ENCODE measurements at regions not wholly inside any gene's neighbourhood (a gene's known extent, or its start where the extent isn't known, plus 50 kb on each side); places are given as distances from the start of the nearest gene placed in this dataset.

DNA sequence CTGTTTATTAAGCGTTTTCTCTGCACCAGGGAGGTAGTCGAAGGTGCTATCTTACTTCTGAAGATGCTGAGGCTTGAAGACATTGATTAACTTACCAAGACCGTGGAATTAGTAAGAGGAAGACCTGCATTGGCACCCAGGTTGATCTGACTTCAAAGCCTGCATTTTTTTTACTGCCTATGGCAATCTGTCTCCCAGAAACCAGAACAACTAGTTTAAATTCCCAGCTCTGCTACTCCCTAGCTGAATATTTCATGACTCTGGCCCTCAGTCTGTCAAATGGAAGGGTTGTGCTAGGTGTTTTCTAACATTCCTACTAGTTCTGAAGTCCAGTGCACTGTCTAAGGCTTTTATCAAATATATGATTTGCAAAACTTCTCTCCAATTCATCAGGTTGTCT, 52.0 kb upstream of the GRAMD1B start:
- no peak for DNase-seq (ENCODE audit: low spot score)

DNA sequence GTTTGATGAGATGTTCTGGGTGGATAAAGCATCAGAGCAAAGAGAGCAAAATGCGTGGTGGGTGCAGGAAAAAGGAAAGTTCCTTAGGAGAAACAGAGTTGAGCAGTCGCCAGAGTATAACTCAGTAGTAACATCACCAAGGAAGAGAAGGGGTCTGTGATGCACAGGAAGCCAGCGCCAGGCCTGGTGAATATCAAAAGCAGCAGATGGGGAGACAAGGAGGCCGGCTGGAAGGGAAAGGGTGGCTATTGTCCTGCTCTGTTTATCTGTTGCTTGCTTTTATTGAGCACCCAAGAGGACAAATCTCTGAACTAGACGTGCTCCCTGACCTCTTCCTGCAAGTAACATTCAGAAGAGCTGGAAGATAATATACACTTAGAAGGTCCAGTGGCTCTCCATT, 52.7 kb upstream of the GRAMD1B start:
- DNase-seq (ENCODE audit: low spot score), result no peak

DNA sequence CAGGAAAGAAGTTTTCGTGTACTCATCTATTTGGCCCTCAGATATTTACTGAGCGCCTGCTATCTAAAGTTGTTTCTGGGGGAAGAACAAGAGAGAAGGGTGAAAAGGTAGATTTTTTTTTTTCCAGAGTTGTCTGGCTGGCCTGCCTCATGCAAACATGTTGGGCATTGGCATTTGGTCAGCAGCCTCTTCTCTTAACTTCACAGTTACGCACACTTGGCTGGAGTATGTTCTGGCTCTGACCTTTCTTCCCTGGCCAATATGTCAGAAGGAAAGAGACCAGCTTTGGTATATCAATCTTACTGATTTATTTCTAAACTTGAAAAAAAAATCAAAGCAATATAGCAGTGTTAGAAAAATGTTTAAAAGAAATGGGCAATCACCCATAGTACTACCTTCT, 54.2 kb upstream of the GRAMD1B start:
- DNase-seq (ENCODE audit: low spot score), result no peak

DNA sequence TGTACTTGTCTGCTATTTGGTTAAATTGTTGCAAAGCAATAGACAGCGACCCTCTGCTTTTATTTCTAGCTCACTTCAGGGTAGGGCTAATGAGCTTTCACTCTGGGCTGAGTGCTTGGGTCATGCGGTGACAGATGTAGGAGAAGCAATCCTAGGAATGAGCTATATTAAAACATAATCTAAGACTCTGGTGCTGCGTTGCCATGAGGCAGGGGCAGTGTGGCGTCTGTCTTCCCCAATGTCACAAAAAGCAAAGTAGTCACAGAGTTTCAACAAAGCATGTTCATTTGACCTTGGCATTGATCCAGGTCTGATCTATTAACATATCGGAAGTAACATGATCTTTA, 55.5 kb upstream of the GRAMD1B start:
- DNase-seq (ENCODE audit: low spot score), result no peak

DNA sequence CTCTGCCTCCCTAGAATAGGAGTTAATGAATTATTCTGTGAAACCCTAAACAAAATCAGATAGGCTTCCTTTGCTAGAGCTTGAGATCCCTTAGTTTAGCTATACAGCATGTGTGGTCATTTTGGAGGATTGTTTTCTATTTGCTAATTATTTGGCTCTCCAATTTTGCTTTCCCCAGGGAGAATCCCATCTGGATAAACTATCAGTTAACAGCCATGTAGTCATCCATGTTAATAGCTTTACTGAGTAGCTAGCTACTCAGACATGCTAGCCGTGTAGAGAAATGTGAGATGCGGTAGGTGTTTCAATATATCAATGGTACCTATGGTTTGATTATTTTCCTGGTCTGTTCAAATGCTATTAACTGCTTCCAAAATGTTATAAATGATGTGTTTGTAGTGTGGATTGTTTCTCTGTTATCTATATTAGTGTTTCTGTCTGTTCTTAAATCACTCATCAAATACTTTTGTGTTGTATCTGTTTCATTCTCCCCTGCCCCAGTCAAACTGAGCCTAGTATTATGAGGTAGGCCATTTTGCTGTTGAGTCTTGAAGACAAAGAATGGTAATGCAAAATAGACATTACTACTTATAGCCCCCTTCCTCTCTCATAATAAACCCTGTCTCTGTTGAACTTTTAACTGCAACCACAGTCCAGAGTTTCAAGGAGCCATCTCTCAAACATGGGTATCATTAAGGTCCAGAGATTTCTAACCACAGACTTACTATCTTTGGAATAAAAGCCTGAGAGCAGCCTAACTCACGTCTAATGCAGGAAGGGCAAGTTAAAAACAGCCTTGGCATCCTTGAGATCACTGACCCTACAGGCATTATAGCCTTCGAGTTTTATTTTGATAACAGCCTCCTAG, 56.1 kb upstream of the GRAMD1B start:
- DNase-seq (ENCODE audit: low spot score), result no peak

DNA sequence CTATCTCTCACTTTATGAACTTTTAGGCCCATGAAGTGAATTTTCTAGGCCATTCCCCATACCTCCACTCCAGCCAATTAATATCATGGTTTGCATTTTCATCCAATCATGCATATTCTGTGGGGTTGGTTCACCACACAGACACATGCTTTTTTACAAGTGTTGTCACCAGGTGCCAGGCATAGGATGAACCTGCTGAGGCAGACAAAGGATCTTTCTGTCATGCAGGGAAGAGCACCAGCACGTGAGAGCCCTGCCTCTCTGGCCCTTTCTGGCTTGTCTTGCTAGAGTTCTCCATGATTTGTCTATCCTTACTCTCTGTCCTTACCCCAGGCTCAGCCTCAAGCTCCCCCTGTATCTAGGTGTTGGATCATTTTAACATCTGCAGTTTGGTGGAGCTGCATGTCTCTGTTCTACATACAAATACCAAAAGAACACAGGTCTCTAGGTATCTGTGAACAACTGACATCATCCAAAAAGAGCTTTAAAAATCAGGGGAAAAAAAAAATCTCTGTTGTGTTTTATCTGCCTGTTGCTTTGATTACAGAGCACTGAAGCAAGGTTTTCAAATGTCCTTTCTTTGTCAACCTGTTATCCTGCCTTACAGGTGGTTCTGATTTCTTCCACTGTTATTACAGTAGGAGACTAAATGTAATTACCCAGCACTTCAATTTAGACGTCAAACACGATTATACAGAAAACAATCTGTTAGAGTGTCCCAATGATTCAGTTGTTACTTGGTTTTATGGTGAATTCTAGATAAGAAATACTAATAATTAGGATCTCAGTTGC, 58.4 kb upstream of the GRAMD1B start:
- no peak for DNase-seq (ENCODE audit: low spot score)

DNA sequence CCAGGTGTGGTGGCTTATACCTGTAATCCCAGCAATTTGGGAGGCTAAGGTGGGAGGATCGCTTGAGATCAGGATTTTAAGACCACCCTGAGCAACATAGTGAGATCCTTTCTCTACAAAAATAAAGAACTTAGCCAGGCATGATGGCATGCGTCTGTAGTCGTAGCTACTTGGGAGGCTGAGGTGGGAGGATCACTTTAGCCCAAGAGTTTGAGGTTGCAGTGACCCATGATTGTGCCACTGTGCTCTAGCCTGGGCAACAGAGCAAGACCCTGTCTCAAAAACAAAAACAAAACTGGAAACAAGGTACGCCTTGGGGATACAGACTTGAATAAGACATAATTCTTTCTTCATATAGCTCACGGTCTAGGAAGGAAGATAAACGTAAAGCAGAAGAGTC, 63.1 kb upstream of the GRAMD1B start:
- no peak for DNase-seq (ENCODE audit: low spot score)

DNA sequence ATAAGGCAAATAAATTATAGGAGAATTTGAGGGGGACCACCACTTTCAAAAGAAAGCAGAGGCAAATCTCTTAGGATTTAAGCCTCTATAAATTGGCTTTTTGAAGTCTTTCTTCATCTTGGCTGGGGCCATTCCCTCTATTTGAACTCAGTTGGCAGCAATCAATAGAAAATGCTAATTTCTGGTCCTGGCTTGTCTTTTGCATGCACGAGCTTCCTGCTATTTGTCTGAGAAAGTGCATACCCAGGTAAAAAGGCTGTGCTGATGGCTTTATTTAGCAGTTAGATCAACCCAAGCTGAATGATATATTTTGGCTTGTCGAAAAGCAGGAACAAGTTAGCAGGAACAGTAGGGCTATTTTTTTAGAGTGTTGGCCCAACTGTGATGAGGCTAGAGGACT, 64.1 kb upstream of the GRAMD1B start:
- no peak for DNase-seq (ENCODE audit: low spot score)

DNA sequence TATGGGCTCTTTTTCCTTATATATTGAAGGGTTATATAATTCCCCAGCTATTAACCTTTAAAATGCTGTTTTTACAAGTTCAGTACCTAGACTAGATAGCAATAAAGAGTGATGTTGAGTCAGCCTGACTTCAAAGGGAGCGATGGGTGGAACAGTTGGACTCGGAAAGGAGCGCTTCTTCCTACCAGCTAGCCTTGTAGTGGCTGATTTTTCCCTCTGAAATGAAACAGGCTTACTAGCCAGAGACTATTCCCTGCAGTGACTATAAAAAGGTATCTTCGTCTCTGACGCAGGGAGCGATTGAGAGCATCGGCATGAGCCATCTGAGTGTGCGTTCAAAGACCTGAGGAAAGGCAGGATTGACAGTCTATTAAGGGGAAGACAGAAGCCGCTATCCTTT, 66.0 kb upstream of the GRAMD1B start:
- no peak for DNase-seq (ENCODE audit: low spot score)

DNA sequence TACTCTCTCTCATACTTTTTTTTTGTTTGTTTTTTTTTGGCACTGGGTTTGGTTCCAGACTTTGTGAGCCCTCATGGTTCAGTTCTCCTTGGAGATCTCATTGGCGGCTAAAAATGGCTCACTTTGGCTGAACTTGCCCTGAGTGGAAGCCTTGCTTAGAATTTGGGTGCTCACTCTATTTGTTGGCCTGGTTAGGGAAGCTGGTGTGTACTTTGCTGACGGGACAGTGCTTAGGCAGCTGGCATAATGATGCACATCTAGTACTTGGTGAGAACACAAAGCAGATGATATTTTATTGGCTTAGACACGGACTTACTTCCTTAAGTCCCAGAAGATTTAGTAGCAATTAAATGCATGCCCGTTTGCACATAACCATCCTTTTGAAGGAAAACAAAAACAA, 66.5 kb upstream of the GRAMD1B start:
- no peak for DNase-seq (ENCODE audit: low spot score)

DNA sequence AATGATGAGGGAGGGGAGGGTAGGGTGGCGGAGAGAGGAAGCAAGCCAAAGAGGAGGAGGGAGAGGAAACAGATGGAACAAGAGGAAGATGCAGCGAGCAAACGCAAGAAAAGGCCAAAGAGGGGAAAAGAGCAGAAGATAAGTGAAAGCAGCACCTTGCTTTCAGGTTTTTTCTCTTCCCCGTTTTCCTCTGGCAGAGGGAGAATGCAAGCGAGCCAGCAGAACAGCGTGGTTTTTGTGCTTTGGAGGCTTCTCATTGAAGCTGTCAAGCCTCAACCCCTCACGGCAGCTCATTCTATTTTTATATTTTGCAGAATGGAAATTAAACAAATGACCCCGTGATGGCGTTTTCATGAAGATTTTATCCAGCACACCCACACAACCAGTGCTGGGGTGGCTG, 67.1 kb upstream of the GRAMD1B start:
- DNase-seq (ENCODE audit: low spot score), result no peak

DNA sequence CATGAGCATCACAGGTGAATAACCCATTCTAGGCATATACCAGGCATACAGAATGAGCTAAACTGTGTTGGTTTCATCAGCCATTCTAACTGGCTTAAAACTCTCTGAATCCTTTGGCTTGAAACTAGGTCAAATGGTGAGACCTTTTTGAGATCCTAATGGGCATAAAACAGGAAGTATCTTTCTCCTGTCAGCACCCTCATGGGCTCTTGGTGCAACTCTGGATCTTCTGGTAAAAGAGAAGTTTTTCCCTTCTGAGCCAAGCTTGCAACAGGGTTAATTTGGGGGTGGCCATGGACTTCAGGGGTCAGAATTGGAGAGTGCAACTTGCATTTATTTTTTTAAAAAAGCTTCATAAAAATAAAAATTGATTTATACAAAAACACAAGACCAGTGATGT, 67.9 kb upstream of the GRAMD1B start:
- no peak for DNase-seq (ENCODE audit: low spot score)

DNA sequence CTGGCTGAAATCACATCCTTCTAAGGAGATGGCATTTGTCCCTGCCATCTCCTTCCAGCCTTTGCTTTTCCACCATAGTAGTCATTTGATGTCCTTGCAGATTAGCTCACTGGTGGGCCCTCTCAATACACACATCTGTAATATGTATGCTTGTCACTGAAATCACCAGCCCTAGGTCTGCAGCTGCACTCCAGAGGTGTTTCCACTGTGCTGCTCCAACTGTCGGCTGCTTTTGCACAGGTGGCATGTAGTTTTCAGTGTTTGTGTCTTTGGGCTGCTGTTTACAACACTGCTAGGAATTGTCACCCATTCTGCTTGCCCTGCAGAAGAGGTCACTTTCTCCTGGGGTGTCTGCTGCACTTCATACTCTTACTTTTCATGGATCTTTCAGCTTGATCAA, 69.0 kb upstream of the GRAMD1B start:
- DNase-seq (ENCODE audit: low spot score), result no peak

DNA sequence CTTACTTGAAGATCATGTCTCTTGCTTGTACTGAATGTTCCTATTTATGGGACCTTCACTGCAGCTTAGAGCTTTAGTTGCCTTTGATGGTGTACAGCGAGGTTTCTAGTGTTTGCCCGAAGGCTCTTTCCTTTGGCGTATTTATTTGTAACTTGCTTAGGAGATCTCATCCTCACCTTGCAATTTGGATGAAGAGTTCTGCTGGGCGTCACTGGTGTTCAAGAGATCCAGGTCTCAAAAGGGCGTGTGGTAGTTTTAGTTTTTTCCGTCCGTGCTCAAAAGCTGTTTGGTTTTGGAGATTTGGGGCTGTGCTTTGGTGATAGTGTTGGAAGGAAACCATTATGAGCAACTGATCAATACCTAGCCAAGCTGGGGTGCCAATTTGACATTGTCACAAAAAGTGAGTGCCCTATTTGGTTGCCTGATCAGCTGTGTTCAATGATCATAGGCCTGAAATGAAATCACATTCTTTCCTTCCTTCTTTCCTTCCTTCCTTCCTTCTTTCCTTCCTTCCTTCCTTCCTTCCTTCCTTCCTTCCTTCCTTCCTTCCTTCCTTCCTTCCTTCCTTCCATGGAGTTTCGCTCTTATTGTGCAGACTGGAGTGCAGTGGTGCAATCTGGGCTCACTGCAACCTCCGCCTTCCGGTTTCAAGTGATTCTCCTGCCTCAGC, 69.7 kb upstream of the GRAMD1B start:
- DNase-seq (ENCODE audit: low spot score), result no peak

DNA sequence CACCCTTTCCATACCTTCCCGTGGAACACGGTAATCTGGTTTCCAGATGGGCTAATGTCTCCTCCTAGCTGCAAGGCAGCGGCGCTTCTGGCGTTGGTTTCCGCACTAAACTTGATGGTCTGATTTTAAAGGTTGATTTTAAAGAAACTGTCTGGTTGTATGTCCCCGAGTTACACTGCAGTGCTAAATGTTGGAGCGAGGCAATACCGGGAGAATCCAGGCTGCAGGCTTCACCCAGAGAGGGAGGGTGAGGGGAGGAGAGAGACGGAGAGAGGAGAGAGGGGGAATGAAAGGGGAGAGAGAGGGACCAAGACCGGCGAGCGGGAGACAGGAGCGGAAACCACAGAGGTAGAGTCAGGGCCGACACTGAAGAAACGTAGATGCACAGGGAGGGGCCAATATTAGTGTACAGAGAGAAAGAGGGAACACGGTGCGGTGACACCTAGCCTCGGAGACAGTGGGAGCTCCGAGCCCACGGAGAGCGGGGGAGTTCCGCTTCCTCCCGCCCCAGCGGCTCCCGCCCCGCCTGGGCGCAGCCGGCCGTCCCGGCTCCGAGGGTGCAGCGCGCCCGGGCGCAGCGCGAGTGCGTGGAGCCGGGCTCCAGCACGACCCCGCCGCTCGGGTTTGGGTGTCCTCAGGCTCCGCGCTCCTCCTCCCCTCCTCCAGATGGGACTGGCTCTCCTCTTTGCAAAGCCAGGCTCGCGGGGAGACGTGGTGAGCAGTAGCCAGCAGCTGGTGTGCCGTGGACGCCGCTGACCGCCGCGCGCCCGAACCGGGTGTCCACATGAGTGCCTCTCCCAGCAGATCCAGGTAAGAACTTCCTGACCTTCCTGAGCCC, 71.9 kb upstream of the GRAMD1B start:
- DNase-seq (ENCODE audit: low spot score), result no peak

DNA sequence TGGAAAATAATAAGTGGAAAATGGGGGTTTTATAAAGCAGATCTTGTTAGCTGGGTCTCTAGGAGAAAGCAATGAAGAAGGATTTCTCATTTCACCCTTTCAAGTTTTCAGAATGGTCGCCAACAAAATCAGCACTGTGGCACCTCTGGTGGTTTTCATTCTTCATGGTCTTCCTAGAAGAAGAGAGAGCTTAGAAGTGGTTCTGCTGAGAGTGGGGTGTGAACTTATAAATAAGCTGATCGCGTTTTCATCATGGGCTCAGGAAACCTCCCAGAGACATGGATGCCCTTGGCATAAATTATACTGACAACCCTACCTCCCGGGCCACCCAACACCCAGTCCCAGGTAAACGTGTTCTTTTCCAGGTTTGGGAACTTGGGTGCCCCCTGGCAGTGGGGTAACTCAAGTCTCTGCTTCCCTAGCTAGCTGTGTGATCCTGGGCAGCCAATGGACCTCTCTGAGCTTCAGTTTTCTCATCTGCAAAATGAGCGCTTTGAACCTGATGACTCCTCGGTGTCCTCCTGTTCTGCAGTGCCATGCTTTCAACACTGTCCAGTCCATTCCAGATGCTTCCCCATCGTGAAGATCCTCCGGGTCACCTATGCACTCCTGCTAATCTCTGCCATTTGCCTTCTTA, 72.6 kb upstream of the GRAMD1B start:
- DNase-seq (ENCODE audit: low spot score), result no peak

DNA sequence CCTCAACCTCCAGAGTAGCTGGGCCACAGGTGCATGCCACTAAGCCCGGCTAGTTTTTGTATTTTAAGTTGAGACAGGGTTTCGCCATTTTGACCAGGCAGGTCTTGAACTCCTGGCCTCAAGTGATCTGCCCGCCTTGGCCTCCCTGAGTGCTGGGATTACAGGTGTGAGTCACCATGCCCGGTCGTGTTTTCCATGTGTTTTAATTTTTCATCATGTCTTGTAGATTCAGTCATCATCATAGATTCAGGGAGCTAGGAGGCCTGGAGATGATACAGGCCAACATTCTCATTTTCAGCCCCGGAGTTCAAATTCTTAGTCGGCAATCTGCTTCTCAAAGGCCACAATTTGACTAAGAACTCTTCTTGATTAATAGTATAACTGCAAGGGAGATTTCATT, 73.5 kb upstream of the GRAMD1B start:
- DNase-seq (ENCODE audit: low spot score), result no peak

DNA sequence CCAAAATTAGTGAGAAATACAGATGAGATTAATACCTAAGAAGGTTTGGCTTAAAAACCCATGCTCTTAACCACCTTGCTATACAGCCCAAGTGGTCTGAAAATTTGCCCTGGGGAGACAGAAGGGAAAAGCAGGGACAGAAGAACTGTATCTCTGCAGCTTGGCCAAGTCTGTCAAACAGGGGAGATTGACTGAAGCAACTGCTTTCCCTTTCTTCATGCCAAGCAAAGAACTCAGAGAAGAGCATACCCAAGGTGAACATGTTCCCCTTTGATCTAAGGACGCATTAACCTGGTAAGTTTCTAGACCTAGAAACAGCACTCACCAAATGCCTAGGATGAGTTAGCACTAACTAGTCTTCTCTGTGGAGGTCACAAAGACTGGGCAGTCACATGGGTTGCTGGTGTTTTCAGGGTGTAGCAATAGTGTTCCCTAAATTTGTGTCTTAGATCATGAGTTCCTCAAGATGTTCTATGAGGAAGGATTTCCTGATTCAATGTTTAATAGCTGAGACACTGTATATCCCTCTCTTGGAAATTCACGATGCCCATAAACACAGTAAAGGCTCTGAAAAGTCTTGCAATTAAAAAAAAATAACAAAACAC, 75.6 kb upstream of the GRAMD1B start:
- no peak for DNase-seq (ENCODE audit: low spot score)

DNA sequence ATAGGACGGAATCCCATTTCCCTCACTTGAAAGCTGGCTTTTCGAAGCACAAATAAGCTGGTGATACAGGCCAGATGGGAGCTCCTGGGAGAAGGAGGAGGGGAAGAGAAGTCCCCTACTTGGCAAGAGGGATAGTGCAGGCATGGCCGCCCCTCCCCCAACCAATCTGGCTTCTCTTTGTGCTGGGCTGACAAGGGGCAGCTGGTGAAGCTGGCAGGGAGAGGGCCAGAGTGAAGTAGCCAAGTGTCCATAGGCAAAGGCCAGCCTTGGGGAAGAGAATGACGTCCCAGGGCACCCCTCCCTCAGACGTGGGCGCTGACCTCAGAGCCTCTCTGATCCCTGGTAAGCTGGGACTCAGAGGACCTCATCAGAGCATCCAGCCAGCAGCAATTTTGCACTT, 78.7 kb upstream of the GRAMD1B start:
- DNase-seq (ENCODE audit: low spot score), result no peak

DNA sequence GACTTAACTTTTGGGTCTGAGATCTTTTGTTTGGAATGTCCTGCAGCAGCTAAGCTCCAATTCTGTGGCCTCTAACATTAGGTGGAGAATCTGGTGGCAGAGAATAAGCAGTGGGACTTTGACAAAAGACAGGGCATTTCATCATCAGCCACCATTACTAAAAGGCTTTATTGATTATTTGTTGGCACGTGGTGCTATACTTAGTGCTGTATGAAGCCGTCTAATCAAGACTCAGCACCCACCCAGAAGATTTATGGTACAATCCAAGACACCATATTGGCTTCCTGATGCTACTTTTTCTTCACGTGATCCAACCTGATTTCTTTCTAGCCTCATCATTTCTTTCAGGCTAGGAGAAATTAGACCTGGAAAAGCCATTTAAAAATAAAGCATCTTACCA, 80.7 kb upstream of the GRAMD1B start:
- DNase-seq (ENCODE audit: low spot score), result no peak

DNA sequence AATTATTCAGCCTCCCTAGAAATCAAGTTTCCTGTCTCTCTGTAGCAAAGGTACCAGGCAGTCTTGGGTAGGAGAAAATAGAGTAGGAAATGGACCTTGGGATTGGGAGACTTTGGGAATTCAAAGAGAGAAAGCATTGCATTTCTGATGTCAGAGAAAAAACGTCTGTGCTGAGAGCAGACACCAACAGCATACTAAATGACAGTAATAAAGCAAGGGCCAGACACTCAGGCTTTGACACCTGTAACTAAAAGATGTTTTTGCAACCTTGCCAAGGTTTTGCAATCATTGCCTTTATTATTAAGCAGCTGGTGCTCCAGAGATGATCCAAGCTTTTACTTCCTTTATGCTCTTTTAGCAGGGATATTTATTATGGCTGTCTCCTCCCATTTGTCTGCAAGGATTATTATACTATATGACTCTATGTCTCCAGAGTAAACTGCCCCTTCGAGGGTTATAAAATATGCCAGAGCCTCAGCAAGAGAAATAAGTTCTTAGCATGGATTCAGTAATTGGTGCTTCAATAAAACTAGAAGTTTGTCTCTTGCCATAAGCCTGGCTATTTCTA, 85.2 kb upstream of the GRAMD1B start:
- no peak for DNase-seq (ENCODE audit: low spot score)
